Small intestine (tissue), 7 donors: ENCODE measurements at regions not wholly inside any gene's neighbourhood (a gene's known extent, or its start where the extent isn't known, plus 50 kb on each side); places are given as distances from the start of the nearest gene placed in this dataset.

Experiments used
- DNase-seq, 2 donors: peaks; one replicate each; pipeline versions ENCODE4 v3.0.0 to v3.0.0-alpha.2; 2013
- FAIRE-seq: peaks from 2 replicates; lab custom pipeline; 2012; peaks lifted over from hg19 to GRCh38; lab: Jason Lieb, UNC
- H3K27ac ChIP-seq, 3 donors: one replicate each; pipeline ENCODE4 v1.5.1; 2013; ENCODE audit warnings: low read length in 2 of 3, mild to moderate bottlenecking in 2 of 3, control low read depth in 1 of 3, inconsistent platforms in 1 of 3, low read depth in 1 of 3, moderate library complexity in 1 of 3
- H3K27me3 ChIP-seq, 3 donors: one replicate each; pipeline ENCODE4 v1.6.1; 2013; ENCODE audit warnings: low read length in 3 of 3, inconsistent platforms in 1 of 3; ENCODE audit not compliant: control insufficient read depth in 3 of 3, insufficient read depth in 3 of 3
- H3K36me3 ChIP-seq, 3 donors: one replicate each; pipeline ENCODE4 v1.6.1; 2013; ENCODE audit warnings: low read length in 3 of 3, inconsistent platforms in 1 of 3, low read depth in 1 of 3, mild to moderate bottlenecking in 1 of 3, moderate library complexity in 1 of 3; ENCODE audit not compliant: control insufficient read depth in 3 of 3, insufficient read depth in 2 of 3
- H3K4me1 ChIP-seq, 3 donors: one replicate each; pipeline ENCODE4 v1.6.1; 2013; ENCODE audit warnings: low read length in 2 of 3, inconsistent platforms in 1 of 3, low read depth in 1 of 3, mild to moderate bottlenecking in 1 of 3, moderate library complexity in 1 of 3; ENCODE audit not compliant: control insufficient read depth in 3 of 3, insufficient read depth in 2 of 3
- H3K4me3 ChIP-seq, 3 donors: one replicate each; pipeline ENCODE4 v1.5.1; 2013; ENCODE audit warnings: low read length in 3 of 3, control low read depth in 1 of 3, inconsistent platforms in 1 of 3, low read depth in 1 of 3, mild to moderate bottlenecking in 1 of 3, moderate library complexity in 1 of 3
- H3K9me3 ChIP-seq, 2 donors: one replicate each; pipeline ENCODE4 v1.6.1; 2013; ENCODE audit warnings: low read depth in 1 of 2, low read length in 1 of 2; ENCODE audit not compliant: control insufficient read depth in 2 of 2, insufficient read depth in 1 of 2
- WGBS, 3 donors: extraction: QIAGEN DNeasy Blood & Tissue Kit; methylation state at CpG; one replicate each; pipeline ENCODE4 v1.1.7; 2013; 5-methylcytosine and 5-hydroxymethylcytosine counted together
- donor health status: healthy with polysubstance abuse.
- donor health status: control.
- donor health status: control.
- donor health status: Bipolar disorder and iron deficiency.
- donor health status: healthy.

DNA sequence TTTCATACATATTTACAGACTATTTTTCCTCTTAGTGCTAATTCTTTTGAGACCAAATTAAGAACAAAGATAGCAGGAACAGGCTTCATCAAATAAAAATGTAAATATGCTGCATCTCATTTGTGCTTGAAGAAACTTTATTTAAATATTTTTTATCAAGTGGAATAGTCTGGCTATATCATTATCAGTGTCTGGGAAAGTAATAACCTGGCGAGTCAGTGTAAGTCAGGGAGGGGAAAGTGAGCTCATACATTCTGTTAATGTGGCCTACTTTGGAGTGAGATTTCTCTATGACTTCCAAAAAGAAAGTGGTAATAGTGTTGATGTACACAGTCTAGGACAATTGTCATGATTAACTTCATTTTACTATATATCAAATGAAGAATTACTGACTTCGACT lies 1045.1 kb downstream of the ADGRL2 start:
- H3K27ac ChIP-seq: no peak overlapping the region
- no peak for FAIRE-seq
- no peaks in the 10 kb centered on the region for H3K4me1 ChIP-seq
- 61 to 87% (median 75%) methylated on average over 2 of the region's 2 CpGs for WGBS, 3 donors
- H3K36me3 ChIP-seq: no peaks in the 10 kb centered on the region
- no peak overlapping the region for H3K4me3 ChIP-seq
- no peaks in the 10 kb centered on the region for H3K27me3 ChIP-seq
- DNase-seq: no peak
- H3K9me3 ChIP-seq: no peaks in the 10 kb centered on the region

DNA sequence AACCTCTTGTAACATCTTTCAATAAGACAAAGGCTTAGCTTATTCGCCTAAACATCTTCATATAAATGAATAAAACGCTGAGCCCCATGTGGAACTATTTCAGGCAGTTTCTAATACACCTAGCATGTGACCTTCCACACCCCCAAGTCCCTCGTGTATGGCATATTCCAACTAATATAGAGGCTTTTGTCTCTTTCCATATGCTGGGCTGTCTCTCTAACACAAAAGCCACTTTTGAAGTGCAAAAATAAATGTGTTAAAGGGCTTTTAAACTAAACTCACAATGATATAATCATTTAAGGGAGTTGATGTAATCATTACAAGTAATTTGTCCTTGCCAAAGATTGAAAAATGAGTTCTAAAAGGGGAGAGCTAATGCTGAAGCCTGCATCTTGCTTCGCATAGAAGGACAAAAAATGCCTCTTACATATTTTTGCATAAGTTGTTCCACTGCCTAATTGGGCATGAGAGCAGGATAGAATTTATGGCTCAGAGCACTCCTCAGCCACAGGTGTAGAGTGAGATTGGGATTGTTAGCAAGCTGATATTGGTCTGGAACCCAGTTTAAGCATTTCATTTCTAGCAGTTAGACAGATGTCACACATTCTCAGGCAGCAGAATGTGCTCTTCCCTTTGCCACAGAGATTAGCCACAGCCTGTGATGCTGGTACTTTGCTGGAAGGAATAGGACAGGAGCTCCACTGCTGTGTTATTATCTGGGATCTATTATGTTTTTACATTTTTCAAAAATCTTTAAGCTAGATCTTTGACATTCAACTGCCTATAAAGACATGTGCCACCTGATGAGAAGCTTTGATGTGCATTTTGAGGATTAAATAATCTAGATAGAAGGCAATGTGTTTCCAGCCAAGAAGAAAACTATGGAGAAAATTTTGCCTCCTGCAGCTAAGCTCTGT lies 1044.4 kb downstream of the ADGRL2 start:
- H3K9me3 ChIP-seq: no peaks in the 10 kb centered on the region
- no peaks in the 10 kb centered on the region for H3K36me3 ChIP-seq
- no peak overlapping the region for H3K4me3 ChIP-seq
- no peak overlapping the region for H3K27ac ChIP-seq
- no peak for FAIRE-seq
- 63 to 75% (median 66%) methylated on average over 4 of the region's 4 CpGs for WGBS, 3 donors
- H3K27me3 ChIP-seq: no peaks in the 10 kb centered on the region
- no peak for DNase-seq
- no peaks in the 10 kb centered on the region for H3K4me1 ChIP-seq

DNA sequence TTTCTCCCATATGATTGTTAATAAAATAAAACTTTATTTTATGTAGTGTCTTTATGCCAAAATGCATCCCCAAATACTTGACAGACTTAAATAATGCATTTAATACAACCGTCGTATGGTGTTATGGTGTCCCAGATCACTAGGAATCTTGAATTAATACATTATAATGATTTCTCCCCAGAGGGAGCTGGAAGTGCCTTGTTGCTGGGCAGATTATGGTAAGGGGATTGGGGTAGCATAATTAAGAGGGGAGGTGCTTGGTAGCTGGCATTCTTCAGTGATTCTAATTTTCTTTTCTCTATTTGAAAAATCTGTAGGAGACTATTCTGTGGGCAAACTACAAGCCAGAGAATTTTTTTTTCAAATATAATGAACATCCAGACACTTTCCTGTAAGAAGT lies 1043.7 kb downstream of the ADGRL2 start:
- H3K4me3 ChIP-seq: no peak overlapping the region
- 93 to 94% (median 93%) methylated on average over 2 of the region's 2 CpGs for WGBS, 3 donors
- no peak for FAIRE-seq
- no peaks in the 10 kb centered on the region for H3K9me3 ChIP-seq
- no peaks in the 10 kb centered on the region for H3K36me3 ChIP-seq
- DNase-seq: no peak
- no peaks in the 10 kb centered on the region for H3K4me1 ChIP-seq
- H3K27ac ChIP-seq: no peak overlapping the region
- H3K27me3 ChIP-seq: no peaks in the 10 kb centered on the region

DNA sequence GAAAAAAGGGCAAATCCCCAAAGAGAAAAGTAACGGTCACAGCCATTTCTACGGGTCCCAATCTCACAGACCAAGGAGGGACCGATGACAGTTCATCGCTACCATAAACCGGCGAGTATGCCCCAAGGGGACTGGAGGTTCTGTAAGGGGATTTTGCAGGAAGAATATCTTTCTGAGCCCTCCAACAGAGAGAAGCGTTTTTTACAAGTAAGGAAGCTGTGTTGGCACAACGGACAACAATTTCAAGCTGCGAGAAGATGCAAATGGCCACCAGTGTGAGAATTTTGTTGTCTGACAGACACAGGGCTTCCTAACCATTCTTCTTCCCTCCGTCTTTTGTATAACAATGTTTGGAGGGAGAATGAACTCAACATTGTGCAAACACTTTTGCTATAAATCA lies 1043.1 kb downstream of the ADGRL2 start:
- no peak for FAIRE-seq
- Histone ChIP-seq H3K4me3 (no peak overlapping the region), H3K4me1 (no peaks in the 10 kb centered on the region), H3K9me3 (no peaks in the 10 kb centered on the region), H3K27me3 (no peaks in the 10 kb centered on the region), H3K36me3 (no peaks in the 10 kb centered on the region), H3K27ac (no peak overlapping the region)
- no peak for DNase-seq
- WGBS, 3 donors: 88 to 93% (median 91%) methylated on average over 10 of the region's 10 CpGs

DNA sequence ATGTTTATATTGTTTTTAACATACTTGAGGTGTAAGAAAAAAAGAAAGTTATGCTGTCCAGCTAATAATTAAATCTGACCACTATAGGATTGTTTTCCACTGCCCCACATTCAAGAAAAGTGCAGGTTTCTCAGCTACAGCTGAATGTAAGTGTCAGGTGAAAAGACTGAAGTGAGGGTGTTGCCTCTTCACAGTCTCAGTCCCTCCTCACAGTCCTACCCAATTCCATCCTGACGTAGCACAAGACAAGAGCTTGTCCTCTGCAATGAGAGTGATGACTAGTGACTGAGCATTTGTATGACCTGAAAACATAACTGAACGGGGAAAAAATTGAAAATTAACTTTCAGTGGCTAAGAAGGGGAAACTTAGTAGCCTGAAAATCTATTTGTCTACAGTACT lies 1039.5 kb downstream of the ADGRL2 start:
- no peaks in the 10 kb centered on the region for H3K9me3 ChIP-seq
- H3K36me3 ChIP-seq: no peaks in the 10 kb centered on the region
- H3K27ac ChIP-seq: no peak overlapping the region
- H3K27me3 ChIP-seq: no peaks in the 10 kb centered on the region
- DNase-seq (no peak), FAIRE-seq (no peak)
- no peak overlapping the region for H3K4me3 ChIP-seq
- WGBS, 3 donors: 34 to 40% (median 38%) methylated on average over 2 of the region's 2 CpGs
- H3K4me1 ChIP-seq: no peaks in the 10 kb centered on the region

DNA sequence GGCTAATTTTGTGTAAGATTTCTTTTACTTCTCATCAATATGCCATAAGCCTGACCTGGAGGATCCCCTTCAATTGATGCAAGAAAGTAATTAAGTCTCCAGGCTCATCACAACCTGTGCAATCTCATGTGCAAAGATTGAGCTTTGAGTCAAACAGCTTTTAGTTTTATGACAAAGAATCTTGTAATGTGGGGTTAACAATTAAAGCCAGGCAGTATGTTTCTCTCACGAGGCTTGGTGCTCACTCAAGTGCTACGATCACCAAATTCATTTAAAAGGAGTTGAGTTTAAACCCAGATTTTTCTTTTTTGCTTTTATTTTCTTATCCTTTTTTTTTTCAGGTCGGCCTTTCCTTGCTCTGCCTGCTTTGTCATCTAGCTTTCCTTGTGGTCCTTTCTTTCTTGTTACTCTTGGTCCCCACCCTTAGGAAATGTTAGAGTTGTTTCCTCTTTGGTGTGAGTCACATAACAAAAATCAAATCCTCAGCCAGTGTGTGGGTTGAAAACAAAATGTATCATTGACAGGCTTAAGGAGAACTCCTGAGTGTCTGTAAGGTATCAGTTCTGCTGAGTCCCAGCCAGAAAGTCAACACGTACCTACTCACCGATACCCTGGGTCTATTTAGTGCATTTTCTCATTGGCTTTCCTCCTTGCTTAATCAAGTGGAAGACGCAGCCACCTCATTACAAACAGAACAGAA lies 1037.2 kb downstream of the ADGRL2 start:
- Histone ChIP-seq H3K4me1 (no peaks in the 10 kb centered on the region), H3K27me3 (no peaks in the 10 kb centered on the region), H3K27ac (no peak overlapping the region), H3K4me3 (no peak overlapping the region), H3K36me3 (no peaks in the 10 kb centered on the region), H3K9me3 (no peaks in the 10 kb centered on the region)
- WGBS, 3 donors: 62 to 76% (median 69%) methylated on average over 6 of the region's 6 CpGs
- FAIRE-seq (no peak), DNase-seq (no peak)

DNA sequence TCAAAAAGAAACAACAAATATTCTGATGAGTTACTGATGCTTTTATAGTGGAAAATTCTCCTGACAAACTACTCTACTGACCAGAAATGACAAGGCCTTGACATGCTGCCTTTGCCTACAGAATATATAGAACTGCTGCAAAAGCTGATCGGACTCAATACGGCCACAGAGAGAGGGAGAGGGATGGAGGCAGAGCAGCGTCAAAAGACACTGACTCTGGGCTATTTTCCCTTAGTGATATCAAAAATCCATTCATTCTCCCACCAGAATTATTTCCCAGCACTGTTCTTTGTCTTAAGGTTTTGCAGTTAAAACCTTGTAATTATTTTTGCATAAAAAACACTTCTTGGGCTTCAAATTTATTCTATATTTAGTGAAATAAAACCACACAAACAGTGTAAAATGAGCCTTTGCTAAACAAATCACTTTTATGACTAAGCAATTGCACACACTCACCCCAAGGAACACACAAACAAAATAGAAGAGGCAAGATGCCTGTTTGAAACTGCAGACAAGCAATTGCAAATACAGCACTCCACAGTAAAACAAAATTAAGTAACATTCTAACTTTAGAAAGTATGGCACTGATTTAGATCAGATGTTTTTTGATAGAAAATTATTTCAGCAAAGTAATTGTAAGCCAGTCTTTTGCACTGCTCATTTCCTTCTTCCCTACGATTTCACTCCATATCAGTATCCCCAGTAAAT lies 1036.4 kb downstream of the ADGRL2 start:
- H3K27ac ChIP-seq: no peak overlapping the region
- H3K4me3 ChIP-seq: no peak overlapping the region
- no peaks in the 10 kb centered on the region for H3K27me3 ChIP-seq
- DNase-seq: no peak
- H3K9me3 ChIP-seq: no peaks in the 10 kb centered on the region
- no peaks in the 10 kb centered on the region for H3K4me1 ChIP-seq
- 69 to 72% (median 71%) methylated on average over 4 of the region's 4 CpGs for WGBS, 3 donors
- H3K36me3 ChIP-seq: no peaks in the 10 kb centered on the region
- no peak for FAIRE-seq

DNA sequence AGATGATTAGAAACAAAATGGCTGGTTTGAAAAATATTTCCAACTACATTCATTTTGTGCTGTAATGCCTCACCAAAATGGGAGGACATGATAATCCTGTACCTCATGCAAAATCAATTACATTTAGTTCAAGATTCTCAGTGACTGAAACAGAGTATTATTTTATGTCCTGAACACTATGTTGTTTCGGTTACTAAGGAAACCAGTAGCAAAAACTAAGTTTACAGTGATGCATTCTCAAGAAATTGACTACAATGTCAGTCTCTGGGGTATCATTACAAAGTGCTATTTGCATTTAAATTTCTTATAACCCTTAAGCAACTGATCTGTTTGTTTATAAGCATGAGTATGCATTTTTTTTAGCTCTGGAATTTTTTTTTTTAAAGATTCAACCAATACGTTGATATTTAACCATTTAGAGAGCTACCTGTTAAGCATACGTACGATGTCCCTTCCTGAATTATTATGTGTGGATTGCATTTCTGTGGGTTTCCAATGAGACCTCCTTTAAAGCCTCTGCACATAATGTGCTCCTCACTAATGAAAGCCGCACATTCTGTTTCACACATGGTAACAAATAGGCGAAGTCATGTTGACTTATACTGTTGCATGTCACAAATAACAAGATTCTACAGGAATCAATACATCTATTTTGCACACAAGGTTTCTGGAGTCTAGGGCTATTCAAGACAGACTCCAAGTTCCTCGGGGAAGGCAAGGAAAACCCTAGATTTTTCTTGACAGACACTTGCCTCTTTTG lies 1035.7 kb downstream of the ADGRL2 start:
- H3K4me1 ChIP-seq: no peaks in the 10 kb centered on the region
- no peak for FAIRE-seq
- WGBS, 3 donors: 78 to 82% (median 82%) methylated on average over 7 of the region's 7 CpGs
- no peaks in the 10 kb centered on the region for H3K36me3 ChIP-seq
- H3K27ac ChIP-seq: no peak overlapping the region
- no peak overlapping the region for H3K4me3 ChIP-seq
- no peaks in the 10 kb centered on the region for H3K9me3 ChIP-seq
- no peaks in the 10 kb centered on the region for H3K27me3 ChIP-seq
- DNase-seq: no peak
